Cardiac fibroblast (primary cell): ENCODE measurements at regions not wholly inside any gene's neighbourhood (a gene's known extent, or its start where the extent isn't known, plus 50 kb on each side); places are given as distances from the start of the nearest gene placed in this dataset.

Source experiments
- DNase-seq, 2 donors: peaks; one replicate each; pipeline versions ENCODE4 v3.0.0 to v3.0.0-alpha.2; 2010; ENCODE audit warnings: low read depth in 2 of 2
- H3K4me3 ChIP-seq, 2 donors: replicated peaks in 1 of 2; 1 replicate in 1 of 2; 2 replicates in 1 of 2; pipeline ENCODE4 v1.5.1; 2011; ENCODE audit warnings: low read depth in 2 of 2, low read length in 2 of 2, mild to moderate bottlenecking in 2 of 2, moderate library complexity in 1 of 2
- TF ChIP-seq, protein P1 (sequence below): IDR thresholded peaks from one replicate; pipeline ENCODE4 v1.5.1; 2011; ENCODE audit warnings: low read depth, mild to moderate bottlenecking, low read length, inconsistent platforms

DNA sequence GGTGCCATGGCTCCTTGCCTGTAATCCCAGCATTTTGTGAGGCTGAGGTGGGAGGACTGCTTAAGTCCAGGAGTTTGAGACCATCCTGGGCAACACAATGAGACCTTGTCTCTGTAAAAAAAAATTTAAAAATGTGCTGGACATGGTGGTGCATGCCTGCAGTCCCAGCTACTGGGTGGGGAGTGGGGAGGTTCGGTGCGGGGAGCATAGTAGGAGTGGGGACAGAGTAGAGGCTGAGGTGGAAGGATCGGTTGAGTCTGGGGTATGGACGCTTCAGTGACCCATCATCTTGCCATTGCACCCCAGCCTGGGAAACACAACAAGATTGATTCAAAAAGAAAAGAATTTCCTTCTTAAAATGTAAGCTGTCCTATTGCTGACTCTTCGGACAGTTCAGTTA is 1490.0 kb upstream of the GBE1 start:
- H3K4me3 ChIP-seq: no peak overlapping the region
- TF ChIP-seq, protein P1, sequence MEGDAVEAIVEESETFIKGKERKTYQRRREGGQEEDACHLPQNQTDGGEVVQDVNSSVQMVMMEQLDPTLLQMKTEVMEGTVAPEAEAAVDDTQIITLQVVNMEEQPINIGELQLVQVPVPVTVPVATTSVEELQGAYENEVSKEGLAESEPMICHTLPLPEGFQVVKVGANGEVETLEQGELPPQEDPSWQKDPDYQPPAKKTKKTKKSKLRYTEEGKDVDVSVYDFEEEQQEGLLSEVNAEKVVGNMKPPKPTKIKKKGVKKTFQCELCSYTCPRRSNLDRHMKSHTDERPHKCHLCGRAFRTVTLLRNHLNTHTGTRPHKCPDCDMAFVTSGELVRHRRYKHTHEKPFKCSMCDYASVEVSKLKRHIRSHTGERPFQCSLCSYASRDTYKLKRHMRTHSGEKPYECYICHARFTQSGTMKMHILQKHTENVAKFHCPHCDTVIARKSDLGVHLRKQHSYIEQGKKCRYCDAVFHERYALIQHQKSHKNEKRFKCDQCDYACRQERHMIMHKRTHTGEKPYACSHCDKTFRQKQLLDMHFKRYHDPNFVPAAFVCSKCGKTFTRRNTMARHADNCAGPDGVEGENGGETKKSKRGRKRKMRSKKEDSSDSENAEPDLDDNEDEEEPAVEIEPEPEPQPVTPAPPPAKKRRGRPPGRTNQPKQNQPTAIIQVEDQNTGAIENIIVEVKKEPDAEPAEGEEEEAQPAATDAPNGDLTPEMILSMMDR: no peak
- DNase-seq: no peak

GRCh38 chr3:83250613-83251012 is 1489.2 kb upstream of the GBE1 start:
- H3K4me3 ChIP-seq: no peak overlapping the region
- TF ChIP-seq, protein P1: no peak
- DNase-seq: no peak

- TF ChIP-seq, protein P1: no peak
- no peak for DNase-seq
- H3K4me3 ChIP-seq: no peak overlapping the region
Observed at GRCh38 chr3:83248454-83248853, 1487.0 kb upstream of the GBE1 start.

GRCh38 chr3:83235180-83235814 is 1473.9 kb upstream of the GBE1 start:
- H3K4me3 ChIP-seq: no peak overlapping the region
- TF ChIP-seq, protein P1: no peak
- no peak for DNase-seq

DNA sequence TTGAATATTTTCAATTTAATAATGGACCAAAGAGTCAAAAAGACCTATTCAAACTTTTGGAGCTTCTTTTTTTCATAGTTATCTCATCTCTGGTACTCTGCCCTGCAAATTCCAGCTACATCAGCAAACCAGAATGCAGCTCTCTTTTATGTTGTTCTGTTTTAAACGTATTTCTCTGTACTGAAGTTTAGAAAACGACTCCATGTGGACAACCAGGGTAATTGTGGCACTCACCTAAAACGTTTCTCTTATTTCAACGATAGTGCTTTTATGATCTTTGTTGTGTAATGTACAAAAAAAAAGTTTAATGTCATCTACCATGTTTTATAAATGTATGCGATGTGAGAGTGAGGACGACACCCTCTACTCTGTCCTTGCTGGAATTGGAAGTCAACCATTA is 1472.3 kb upstream of the GBE1 start:
- no peak for DNase-seq
- H3K4me3 ChIP-seq: no peak overlapping the region
- TF ChIP-seq, protein P1: no peak

GRCh38 chr3:83230841-83231240 is 1469.4 kb upstream of the GBE1 start:
- TF ChIP-seq, protein P1: no peak
- no peak for DNase-seq
- H3K4me3 ChIP-seq: no peak overlapping the region

DNA sequence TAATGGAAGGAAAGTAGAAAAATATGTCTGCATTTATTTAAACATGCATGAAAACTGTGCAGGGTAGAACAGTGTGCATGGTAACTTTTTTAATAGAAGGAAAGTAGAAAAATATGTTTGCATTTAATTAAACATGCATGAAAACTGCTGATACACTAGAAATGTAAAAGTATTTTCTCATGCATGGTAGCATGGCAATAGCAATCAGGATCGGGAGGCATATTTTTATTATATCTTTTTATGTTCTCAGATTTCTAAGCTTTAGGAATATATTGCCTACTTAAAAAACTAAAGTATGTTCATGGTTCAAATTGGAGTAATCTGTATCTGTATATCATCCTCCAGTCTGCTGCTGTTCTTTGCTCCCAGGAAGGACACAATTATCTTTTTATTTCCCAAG is 1468.9 kb upstream of the GBE1 start:
- H3K4me3 ChIP-seq: no peak overlapping the region
- TF ChIP-seq, protein P1: no peak
- DNase-seq: no peak
